ENCODE measurements at regions not wholly inside any gene's neighbourhood (a gene's known extent, or its start where the extent isn't known, plus 50 kb on each side); places are given as distances from the start of the nearest gene placed in this dataset.

- TF ChIP-seq YY1 (IDR thresholded peaks at IDR 0.05; ENCODE audit: extremely low read depth, insufficient replicate concordance, low read depth, low read length), result no peak
- TF ChIP-seq CTCF (IDR thresholded peaks at IDR 0.05 in 2 of 3, conservative IDR thresholded peaks at IDR 0.05 in 1 of 3; ENCODE audit: borderline replicate concordance in 1 of 3, insufficient read depth in 1 of 3, low read depth in 2 of 3, low read length in 2 of 3), result no peak
- no peak for TF ChIP-seq POLR2A (IDR thresholded peaks at IDR 0.05; ENCODE audit: borderline replicate concordance, extremely low read depth, insufficient read depth, insufficient read length)
- no peak for TF ChIP-seq POLR2AphosphoS5 (IDR thresholded peaks at IDR 0.05; ENCODE audit: low read depth, low read length)
- no peak for TF ChIP-seq EZH2phosphoT487 (IDR thresholded peaks at IDR 0.05; ENCODE audit: borderline replicate concordance)
- TF ChIP-seq MAX (IDR thresholded peaks at IDR 0.05), result no peak
- TF ChIP-seq CEBPB (IDR thresholded peaks at IDR 0.05; ENCODE audit: low read depth), result no peak
- no peak for TF ChIP-seq EZH2 (IDR thresholded peaks at IDR 0.05)
- no peak for TF ChIP-seq SP1 (IDR thresholded peaks at IDR 0.05; ENCODE audit: low read depth)
- no peak for TF ChIP-seq RAD21 (IDR thresholded peaks at IDR 0.05; ENCODE audit: low read depth)
- no peak for TF ChIP-seq SIN3A (IDR thresholded peaks at IDR 0.05; ENCODE audit: low read depth)
Measured at GRCh38 chr4:159684061-159684460, 581.2 kb downstream of the RAPGEF2 start.

Data from HCT116 (cell line).